ENCODE measurements at regions not wholly inside any gene's neighbourhood (a gene's known extent, or its start where the extent isn't known, plus 50 kb on each side); places are given as distances from the start of the nearest gene placed in this dataset.

DNA sequence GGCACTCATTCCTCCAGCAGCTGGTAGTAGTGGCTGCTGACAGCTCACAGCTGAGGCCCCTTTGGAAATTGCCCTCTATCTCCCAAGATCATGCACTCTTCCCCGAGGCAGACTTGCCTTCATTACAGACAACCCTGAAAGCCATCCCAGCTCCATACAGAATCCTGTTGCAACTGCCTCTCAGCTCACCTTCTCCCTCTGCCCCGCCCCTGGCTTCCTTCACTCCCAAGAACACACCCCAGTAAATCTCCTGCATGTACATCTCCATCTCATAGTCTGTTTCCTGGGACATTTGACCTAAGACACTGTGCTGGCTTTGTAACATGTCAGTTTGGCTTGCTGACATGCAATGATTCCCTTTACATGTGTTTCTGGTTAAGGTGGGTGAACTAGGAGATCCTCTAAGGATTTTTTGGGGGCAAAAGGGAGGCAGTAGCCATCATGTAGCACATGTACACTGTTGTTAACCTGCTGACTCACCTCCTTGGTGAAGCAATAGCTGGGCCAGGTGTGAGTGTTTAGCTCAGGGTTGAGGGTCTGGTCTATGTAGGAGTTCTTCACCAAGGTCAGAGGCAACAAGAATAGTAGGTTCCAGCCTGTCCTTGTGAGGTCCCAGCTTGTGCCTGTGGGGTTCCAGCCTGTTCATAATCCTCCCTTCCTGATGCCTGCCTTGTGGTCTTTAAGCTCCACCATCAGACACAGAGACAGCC is 179.6 kb downstream of the CSNK2A3 start:
- DNase-seq = no peak

DNA sequence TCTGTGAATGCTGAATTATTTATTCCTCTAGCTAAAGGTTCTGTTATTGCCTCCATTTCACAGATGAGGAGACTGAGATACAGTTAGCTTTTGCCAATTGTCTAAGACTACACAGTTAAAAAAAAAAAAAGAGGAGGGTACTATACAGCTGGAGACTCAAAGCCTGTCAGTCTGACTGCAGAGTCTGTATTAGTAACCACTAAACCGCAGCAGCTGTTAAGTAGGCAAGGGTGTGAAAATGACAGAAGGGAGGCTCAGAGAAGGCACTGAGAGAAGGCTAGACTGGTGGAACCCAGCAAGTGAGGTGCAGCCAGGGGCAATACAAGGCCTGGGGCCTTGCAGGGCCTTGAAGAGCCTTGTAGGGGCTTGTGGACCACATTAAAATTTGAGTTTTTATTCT is 181.2 kb downstream of the CSNK2A3 start:
- no peak for DNase-seq

DNA sequence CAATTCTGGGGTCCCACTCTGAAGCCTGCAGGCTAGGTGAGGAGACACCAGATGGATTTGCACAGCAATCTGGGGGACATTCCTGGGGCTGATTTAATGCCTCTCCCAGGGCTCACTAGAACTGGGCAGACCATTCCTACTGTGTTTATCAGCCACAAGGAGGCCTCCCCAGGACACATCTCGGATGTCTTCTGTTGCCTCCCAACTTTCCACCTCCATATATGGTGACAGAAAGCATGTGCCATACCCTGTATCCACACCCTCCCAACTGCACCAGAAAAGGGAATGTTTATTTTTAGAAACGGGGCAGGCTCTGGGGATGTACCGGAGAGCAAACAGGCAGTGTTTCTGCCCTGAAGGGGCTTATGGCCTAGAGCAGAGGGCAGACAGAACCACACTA is 181.8 kb downstream of the CSNK2A3 start:
- DNase-seq = no peak

DNA sequence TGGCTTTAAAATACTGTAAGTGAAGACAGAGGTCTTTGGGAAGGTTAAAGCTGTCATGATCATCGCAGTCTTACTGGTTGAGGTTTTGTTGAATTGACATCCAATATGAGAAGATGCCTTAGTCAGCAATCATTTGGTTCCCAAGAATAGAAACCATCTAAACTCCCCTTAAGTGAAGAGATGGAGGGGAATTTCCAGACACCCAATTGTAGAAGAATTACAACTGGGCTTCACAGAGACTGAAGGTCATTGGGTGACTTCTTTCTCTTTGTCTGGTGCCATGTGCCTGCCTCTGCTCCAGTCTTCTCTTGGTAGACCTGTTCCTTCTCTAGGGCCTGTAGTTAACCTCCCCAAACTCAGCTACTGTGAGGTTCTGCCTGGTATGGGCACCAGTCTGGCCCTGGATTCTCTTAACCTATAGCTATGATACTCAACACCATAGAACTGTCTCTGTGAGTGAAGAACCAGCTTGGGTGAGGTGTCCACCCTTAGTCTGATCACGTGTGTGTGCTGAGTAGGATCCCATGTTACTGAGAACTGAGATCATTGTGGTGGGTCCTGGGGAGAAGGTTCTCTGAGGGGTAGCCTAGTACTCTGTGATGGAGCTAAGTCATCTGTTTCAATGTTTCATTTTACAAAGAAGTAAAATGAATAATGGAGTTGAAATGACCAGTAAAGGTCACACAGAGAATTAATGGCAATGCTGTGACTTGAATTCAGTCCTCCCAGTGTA is 182.5 kb downstream of the CSNK2A3 start:
- DNase-seq = no peak

DNA sequence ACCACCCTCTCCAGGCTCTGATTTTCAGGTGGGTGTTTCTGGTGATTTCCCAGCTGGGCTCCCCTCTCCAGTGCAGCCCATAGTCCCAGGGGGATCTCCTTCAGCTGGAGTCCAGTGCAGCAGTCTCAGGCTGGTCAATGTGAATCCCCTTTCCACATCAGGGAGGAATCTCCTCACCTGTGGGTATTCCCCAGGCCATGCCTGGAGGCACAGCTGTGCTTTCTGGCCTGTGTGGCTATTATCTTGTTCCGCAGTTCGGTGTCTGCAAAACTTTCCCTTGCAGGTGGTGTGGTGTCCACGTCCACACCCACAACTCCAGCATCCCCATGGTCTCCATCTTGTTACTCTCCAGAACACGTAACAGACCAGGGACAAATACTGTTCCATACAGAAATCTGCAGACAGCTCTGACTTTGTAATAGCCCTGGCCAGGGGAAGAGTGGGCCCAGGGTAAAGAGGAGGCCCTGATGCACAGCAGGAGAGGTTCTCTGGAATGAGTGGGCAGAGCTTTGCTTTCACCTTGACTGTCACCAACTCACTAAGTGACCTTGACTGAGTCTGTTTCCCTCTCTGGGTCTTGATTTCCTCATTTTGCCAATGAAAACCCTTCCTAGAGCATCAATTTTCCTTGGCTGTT is 183.2 kb downstream of the CSNK2A3 start:
- DNase-seq = no peak

DNA sequence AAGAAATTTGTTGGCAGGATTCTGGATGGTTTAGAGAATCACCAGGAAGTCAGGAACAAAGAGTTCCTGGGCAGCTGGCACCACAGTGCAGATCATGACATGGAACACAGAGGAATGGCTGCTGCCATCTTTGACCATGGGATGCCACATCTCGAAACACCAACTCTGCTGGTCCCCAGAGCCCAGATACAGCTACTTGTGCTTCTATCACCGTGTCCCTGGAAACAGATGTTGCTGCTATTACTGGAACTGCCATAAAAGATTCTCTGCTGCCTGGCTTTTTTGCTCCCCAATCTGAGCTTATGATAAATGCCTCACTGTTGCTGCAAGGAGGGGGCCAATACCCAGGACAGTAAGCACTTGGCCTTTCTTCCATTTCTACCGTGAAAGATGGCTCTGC is 185.2 kb downstream of the CSNK2A3 start:
- no peak for DNase-seq

DNA sequence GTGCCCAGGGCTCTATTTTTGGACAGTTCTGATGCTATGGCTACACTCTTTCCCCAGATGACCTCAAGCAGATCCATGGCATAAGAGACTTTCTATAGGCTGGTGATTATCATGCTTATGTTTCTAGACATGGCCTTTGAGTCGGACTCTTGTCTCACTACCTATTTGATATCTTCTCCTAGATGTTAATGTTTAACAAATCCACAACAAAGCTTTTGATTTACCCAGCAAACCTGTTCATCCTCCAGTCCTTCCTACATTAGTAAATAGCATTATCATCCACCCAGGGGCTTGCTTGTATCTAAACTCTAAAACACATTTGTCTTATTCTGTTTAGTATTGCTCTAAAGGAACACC is 188.7 kb downstream of the CSNK2A3 start:
- DNase-seq = no peak

DNA sequence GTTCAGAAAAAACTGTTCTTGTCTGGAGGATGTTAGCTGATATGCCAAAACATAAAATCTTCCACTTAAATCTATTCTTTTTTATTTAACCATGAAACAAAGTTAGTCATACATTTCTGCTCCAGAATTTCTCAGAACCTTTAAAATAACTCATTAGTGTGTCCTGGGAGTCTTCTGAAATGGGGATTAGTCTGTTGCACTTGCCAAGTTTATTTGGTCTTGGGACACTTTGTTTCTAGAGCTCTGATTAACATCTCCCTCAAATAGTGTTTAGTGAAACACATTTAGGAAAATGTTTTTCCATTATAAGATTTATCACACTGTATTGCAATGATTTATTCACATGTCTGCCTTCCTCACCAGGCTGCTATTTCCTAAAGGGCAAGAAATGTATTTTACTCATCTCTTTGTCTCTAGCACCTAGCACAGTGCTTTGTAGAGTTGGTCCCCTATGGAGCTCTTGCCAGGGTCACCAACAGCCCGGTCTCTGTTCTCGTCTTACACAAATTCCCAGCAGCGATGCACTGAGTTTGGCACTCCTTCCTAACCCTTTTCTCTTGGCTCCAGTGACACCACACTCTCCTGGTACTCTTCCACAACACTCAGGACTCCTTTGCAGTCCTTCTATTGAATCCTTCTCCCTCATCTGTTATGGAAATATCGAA is 189.2 kb downstream of the CSNK2A3 start:
- no peak for DNase-seq

DNA sequence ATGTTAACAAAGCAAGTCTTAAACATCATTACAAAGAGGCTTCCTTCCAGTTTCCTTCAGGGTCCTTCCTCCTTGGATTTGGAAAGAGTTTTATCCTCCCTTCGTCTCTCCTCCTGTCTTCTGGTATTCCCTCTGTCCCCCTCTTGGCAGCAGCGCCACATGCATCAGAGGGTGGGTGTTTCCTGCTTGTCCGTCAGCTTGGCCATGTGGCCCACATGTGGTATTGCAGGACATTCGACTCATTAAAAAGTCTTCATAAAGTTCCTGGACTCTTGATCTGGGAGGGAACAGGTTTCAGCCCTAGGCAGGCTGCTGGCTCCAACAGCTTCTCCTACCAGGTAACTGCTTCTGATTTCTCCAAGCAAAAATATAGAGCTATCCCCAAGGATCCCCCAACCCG is 189.8 kb downstream of the CSNK2A3 start:
- DNase-seq = no peak

DNA sequence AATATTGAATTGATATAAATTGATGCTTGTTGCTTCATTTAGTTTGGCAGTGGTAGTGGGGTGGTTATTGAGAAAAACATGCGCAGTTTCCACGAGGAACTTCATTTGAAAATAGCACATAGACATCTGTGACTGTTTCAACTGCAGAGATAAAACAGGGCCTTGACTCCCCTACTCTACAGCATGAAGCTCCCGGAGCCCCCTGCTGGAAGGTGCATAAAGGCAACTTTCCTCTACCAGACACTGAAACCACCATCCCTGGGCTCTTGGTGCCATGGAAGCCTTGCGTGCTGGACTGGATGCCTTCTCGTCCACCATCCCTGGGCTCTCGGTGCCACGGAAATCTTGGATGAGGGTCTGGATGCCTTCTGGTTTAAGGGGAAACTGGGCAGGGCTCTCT is 195.9 kb downstream of the CSNK2A3 start:
- no peak for DNase-seq

DNA sequence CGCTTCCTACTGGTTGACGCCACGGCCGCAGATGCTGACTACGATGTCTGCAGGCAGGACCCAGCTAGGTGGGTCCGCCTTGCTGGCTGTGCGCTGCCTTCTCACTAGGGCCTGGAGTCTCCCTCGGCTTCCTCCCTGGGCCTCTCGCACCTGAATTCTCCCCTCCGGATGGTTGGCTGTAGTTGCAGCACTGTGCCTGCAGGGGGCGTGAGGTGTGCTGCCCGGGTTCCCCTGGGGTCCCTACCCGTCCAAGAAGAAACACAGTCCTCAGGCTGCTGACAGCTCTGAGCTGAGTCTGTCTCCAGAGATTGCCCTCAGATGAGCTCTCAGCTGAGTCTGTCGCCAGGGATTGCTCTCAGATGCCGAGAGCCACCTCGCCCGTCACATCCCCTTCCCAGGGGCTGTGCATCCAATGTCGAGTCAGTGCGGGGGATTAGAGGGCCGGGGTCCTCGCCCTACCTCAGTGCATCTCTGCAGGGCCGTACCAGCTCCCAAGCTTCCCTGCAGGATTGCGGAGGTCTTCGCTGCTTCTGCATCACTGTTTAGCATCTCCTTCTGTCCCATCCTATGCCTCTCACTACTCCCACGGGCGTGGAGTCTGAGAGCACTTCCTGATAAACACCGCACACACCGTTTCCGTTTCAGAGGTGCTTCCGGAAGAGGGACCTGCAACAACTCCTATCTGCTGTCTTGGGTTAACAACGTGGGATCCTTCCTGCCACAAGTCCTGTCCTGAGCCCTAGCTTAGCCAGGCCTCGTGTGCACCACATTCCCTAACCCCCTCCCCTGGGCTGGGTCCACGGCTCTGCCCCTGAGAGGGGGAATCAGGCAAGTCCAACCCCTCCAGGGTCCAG is 196.9 kb downstream of the CSNK2A3 start:
- no peak for DNase-seq

DNA sequence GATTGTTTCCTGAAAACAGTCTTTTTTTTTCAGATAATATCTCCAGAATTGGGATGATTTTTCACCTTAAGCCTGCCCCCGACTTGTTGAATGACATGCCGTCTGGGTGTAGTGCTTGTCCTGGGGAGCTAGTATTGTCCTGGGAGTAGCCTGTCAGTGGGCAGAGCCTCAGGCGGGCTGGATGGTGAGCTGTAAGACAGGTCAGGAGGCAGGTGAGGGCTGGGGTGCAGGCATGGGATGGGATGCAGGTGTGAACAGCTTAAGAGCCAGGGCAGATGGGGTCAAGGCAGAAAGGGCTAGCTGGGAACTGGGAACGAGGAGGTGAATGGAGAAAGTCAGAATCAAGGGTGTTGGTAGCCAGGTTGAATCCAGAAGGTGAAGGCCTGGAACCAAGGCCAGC is 200.2 kb downstream of the CSNK2A3 start:
- no peak for DNase-seq

DNA sequence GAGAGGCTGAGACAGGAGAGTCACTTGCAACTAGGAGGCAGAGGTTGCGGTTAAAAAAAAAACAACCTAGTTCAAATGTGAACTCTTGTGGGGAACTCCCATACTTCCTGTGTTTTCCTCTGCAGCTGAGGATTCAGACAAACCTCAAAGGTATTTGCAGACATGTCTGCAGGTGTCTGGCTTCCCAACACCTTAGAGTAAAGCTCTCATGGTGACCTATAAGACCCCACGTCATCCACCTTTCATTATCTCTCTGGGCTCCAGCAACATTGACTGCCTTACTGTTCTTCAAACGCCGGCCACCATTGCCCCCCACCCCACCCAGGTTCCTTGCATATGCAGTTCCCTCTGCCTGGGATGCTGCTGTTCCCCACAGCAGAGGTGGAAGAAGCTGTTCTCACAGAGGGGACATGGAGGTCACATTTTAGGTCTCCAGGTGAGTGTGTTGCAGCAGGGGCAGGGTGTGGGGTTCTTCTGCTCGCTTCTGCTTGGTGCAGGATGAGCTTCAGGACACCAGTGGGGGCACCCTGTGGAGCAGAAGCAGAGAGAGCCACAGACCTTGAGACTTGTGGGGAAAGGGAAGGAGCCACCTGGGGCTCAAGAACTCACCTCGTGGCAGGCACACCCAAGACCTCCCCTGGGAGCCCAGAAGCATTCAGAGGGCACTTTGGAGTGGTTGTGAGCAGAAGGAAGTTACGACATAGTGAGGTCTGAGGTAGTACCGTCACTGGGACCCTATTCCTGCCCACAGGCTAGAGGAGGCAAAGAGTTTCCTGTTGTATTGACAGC is 203.2 kb downstream of the CSNK2A3 start:
- no peak for DNase-seq

DNA sequence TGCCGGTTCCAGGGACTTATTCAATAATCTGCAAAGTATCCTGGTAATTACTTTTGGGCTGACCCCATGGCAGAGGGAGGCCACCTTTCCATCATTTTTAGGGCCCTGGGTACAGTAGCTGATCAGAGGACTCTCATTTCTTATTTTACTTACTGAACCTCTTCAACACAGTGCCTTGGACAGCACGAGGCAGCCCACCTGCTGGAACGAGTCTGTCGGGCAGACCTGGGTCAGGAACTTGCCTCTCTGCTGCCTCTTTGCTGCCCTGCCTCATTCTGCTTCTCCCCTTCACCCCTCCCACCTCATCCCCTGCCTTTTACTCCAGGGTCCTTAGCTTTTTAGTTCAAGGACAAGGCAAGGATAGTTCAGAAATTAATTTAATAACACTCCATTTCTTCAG is 204.5 kb downstream of the CSNK2A3 start:
- no peak for DNase-seq

DNA sequence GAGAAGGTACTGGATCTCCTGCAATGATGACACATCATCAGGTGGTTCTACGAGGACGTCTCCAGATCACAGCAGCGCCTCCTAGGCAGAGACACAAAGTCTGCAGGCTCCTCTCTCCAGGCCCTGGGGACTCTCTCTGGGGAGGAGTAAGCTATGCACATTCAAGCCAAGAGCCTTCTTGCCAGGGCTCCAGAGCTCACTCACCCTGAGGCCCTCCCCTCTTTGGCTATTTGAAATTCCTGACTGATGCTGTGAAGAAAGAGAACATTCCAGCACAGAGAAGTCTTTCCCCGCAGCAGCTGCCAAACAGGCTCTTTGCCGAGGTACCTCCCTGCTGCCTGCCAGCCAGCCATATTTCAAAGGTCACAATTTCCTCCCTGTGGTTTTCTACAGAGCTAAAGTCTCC is 204.9 kb downstream of the CSNK2A3 start:
- DNase-seq = no peak

DNA sequence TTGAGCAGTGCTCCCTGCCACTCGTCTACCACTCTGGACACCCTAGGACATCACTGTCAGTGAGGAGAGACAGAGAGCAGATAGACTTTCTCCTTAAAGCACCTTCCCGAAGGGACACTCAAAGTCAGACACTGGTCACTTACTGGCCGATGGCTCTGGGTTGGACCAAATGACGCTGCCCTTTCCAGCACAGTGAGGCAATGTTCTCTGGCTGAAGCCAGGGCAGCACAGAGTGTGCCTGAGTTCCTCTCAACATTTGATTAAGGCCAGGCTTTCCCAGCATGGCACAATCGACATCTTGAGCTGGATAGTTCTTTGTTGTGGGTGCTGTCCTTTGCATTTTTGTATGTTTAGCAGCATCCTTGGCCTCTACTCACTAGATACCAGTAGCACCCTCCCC is 206.2 kb downstream of the CSNK2A3 start:
- no peak for DNase-seq

DNA sequence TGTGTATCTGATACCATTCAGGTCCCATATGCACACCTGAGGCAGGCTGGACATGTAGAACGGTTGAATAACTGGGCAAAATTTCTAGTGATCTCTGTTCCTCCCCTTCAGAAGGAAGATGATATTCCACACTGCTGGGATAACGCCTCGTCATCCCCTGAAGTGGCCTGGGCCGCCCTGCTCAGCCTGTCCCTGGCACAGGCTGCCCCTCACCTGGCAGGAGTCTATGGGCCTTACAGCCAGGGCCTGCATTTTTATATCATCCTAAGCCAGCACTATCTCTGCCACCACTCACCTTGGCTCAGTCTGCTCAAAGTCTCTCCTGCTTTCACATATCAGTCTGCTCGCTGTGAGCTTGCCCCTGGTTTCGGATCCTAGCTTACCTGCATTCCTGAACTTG is 209.2 kb downstream of the CSNK2A3 start:
- no peak for DNase-seq

DNA sequence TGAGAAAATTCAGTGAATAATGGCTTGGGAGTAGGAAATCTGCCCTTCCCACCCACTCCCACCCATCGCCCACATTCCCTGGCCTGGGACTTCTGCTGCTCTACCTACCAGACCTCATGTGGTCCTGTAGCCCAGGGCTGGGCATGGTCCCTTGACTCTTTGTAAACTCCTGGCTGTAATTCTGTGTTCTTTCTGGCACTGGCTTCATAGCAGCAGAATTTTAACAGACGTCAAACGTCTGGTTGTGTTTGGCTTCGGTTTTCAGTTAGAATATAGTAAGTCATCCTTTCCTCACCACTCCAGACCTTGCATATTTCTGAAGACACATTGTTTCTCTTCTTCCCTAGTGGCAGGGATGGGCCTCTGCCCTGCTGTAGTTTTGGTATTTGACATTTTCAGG is 210.6 kb downstream of the CSNK2A3 start:
- no peak for DNase-seq

DNA sequence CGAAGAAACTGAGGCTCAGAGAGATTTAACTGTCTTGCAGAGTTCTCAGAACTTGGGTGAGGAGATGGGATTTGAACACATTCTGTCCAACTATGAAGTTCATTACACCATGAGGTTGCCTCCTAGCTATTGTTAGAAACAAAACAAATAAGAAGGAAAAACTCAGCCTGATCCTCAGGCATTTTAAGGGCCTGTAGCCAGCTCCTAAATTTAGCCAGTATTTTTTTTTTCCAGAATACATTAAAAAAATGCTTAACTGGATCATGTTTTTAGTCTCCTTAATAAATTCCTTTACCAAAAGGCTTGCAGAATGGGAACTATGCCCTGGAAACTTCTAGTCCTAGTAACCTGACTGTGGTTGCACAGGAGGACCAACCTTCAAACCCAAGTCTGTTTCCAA is 212.0 kb downstream of the CSNK2A3 start:
- DNase-seq = no peak

DNA sequence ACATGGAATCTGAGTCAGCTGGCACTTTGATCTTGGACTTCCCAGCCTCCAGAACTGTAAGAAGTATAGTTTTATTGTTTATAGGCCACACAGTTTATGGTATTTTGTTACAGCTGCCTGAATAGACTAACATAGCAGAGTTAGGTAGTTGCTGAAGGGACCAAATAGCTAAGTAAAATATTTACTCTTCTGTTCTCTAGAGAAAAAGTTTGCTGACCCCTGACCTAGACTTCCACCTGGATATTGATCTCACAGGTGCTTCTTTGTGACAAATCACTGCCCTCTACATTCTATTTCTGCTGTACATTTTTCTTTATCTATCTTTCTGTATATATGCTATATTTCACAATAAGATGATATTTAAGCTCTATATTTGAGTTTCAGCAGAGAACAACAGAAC is 212.5 kb downstream of the CSNK2A3 start:
- DNase-seq = no peak

DNA sequence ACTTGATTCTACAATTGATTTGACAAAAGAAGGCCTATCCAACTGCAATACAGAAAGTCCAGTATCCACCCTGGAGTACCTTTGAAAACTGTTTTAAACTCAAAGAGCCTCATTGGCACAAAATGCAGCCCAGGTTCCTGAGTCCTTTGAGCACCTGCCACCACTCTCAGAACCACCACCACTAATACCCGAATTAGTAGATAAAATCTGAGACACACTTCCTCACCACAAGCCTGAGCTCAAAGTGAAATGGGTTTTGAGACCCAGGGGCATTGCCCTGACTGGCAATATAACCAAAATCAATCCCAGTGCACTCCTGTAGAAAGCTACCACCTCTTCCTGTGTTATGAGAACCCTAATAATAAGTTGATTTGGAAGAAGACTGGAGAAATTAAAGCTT is 215.7 kb downstream of the CSNK2A3 start:
- DNase-seq = no peak
